DND-41 (cell line): ENCODE measurements at regions not wholly inside any gene's neighbourhood (a gene's known extent, or its start where the extent isn't known, plus 50 kb on each side); places are given as distances from the start of the nearest gene placed in this dataset.

Experiments used
- CTCF ChIP-seq: IDR thresholded peaks from 2 replicates; pipeline ENCODE4 v1.5.1; 2012; ENCODE audit warnings: borderline replicate concordance, low read length, moderate library complexity, mild to moderate bottlenecking; ENCODE audit not compliant: poor library complexity, severe bottlenecking; ENCODE audit errors: extremely low read depth
- EZH2 ChIP-seq: IDR thresholded peaks from 3 replicates; pipeline ENCODE4 v1.6.1; 2012; ENCODE audit warnings: borderline replicate concordance, low read depth, mild to moderate bottlenecking, moderate library complexity, low read length, inconsistent platforms; ENCODE audit not compliant: severe bottlenecking

GRCh38 chr13:64480211-64480610, 2749.9 kb downstream of the PCDH9 start:
- TF ChIP-seq EZH2 (no peak), CTCF (no peak)
